Gastroesophageal sphincter (tissue), 4 donors: ENCODE measurements at regions not wholly inside any gene's neighbourhood (a gene's known extent, or its start where the extent isn't known, plus 50 kb on each side); places are given as distances from the start of the nearest gene placed in this dataset.

Experiments used
- ATAC-seq: fragments of 150-250 bp; one replicate; pipeline ENCODE4 v1.9.1; 2016; ENCODE audit warnings: mild to moderate bottlenecking, moderate library complexity
- H3K27ac ChIP-seq, 4 donors: fragments of 200-600 bp; sonication (generic) in 3 of 4; 1 replicate in 3 of 4; 2 replicates in 1 of 4; pipeline ENCODE4 v1.5.1; 2016 to 2019
- H3K27me3 ChIP-seq: fragments of 200-600 bp; sonication (generic); one replicate; pipeline ENCODE4 v1.5.1; 2019
- H3K36me3 ChIP-seq, 2 donors: fragments of 200-600 bp; sonication (generic); one replicate each; pipeline ENCODE4 v1.5.1; 2019; ENCODE audit warnings: control low read depth in 1 of 2
- H3K4me1 ChIP-seq, 3 donors: fragments of 200-600 bp; sonication (generic); 1 replicate in 2 of 3; 2 replicates in 1 of 3; pipeline ENCODE4 v1.5.1; 2016 to 2019; ENCODE audit warnings: control low read depth in 2 of 3
- H3K4me3 ChIP-seq, 2 donors: fragments of 200-600 bp; sonication (generic); one replicate each; pipeline ENCODE4 v1.5.1; 2019; ENCODE audit warnings: mild to moderate bottlenecking in 1 of 2, moderate library complexity in 1 of 2
- H3K9me3 ChIP-seq, 3 donors: fragments of 200-600 bp; sonication (generic); one replicate each; pipeline ENCODE4 v1.5.1; 2017 to 2019; ENCODE audit warnings: control low read depth in 2 of 3
- EP300 ChIP-seq: sonication (generic); formaldehyde crosslinking; IDR thresholded peaks from one replicate; pipeline ENCODE4 v1.6.1; 2017; ENCODE audit warnings: antibody characterized with exemption, mild to moderate bottlenecking
- POLR2A ChIP-seq, 2 donors: fragments of 450-650 bp; IDR thresholded peaks; one replicate each; pipeline ENCODE4 v1.6.1; 2017; ENCODE audit warnings: antibody characterized with exemption in 2 of 2, mild to moderate bottlenecking in 2 of 2, moderate library complexity in 1 of 2
- POLR2AphosphoS5 ChIP-seq: sonication (generic); formaldehyde crosslinking; IDR thresholded peaks from one replicate; pipeline ENCODE4 v1.6.1; 2017; ENCODE audit warnings: antibody characterized with exemption
- WGBS, 2 donors: methylation state at CpG; one replicate each; pipeline ENCODE4 v1.1.5; 2018; ENCODE audit warnings: low coverage in 1 of 2; 5-methylcytosine and 5-hydroxymethylcytosine counted together
- TF ChIP-seq, protein P1 (sequence below), 4 experiments: fragments of 200-600 bp in 2 of 4; fragments of 450-650 bp in 2 of 4; sonication (generic) in 1 of 4; IDR thresholded peaks; one replicate each; pipeline ENCODE4 v1.5.1; 2017 to 2019; ENCODE audit warnings: antibody characterized with exemption in 4 of 4, mild to moderate bottlenecking in 2 of 4, moderate library complexity in 2 of 4

DNA sequence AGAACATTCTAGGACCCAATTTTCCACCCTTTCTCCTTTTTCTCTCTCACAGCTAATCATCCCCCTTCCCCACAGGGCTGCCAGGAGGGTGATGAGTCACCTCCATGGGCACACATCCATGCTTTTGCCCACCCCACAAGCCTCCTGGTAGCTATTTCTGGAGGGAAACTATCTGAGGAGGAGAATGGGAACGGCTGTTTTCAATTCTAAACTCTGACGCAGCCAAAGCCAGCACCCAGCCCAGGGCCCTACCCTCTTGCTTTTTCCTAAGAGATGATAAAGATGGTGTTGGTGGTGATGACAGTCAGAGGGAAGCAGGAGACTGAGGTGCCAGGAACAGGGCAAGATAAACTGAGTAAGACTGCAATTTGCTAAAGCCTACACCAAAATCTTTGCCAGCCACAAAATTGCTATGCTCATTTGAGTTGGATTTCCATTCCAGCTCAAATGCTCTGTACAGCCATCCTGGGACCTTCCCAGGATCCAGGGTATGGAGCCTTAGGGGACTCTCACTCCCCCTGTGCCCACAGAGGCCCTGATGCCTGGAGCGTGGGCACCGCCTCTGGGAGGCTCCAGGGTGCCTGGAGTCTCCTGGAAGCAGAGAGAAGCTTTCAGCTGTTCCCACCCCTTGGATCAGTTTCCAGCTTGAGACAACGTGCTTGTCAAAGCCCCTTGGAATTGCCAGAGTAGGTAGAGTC is 62.0 kb upstream of the FZD7 start:
- Histone ChIP-seq H3K27me3 (no peaks in the 10 kb centered on the region), H3K4me1 (peaks cover 0 to 23% (median 0%) of the 10 kb centered on the region in 3 donors), H3K36me3 (no peaks in the 10 kb centered on the region), H3K9me3 (no peaks in the 10 kb centered on the region), H3K27ac (peak overlapping the region in 2 of 4 donors; percentile 41 to 65), H3K4me3 (no peak overlapping the region)
- WGBS, 2 donors, result 30 to 49% methylated on average over 2 to 3 of the region's 5 CpGs
- TF ChIP-seq, protein P1, sequence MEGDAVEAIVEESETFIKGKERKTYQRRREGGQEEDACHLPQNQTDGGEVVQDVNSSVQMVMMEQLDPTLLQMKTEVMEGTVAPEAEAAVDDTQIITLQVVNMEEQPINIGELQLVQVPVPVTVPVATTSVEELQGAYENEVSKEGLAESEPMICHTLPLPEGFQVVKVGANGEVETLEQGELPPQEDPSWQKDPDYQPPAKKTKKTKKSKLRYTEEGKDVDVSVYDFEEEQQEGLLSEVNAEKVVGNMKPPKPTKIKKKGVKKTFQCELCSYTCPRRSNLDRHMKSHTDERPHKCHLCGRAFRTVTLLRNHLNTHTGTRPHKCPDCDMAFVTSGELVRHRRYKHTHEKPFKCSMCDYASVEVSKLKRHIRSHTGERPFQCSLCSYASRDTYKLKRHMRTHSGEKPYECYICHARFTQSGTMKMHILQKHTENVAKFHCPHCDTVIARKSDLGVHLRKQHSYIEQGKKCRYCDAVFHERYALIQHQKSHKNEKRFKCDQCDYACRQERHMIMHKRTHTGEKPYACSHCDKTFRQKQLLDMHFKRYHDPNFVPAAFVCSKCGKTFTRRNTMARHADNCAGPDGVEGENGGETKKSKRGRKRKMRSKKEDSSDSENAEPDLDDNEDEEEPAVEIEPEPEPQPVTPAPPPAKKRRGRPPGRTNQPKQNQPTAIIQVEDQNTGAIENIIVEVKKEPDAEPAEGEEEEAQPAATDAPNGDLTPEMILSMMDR (IDR thresholded peaks at IDR 0.05), result no peak
- TF ChIP-seq POLR2A (IDR thresholded peaks at IDR 0.05) (no peak), POLR2AphosphoS5 (no peak), EP300 (no peak)
- ATAC-seq, result peak; percentile 31

DNA sequence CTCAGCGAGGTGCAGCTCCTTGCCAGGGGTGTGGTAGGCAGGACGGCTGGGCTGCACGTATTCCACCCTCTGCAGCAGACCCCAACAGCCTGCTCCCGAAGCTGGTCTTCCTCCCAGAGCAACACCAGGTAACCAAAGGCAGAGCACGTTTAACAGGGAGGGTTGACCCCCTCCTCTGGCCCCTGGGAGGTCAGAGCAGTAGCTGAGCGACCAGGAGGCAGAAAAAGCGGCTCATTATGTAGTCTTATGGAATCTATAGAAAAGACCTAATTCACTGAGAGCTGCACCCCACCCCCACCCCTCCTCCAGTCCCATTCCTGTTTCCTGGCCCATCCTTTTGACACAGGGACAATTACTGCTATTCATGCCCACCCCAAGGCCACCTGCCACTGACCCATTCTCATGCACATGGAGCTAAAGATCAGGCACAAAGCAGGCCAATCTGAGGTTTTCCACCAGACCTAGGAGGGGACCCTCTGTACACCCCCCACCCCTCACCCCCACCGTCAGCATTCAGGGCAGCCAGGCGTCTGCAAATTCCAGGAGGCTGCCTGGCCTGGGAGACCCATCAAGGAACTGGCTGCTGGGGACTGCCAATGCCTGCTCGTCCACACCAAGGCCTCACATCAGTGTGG is 60.9 kb upstream of the FZD7 start:
- H3K27ac ChIP-seq, result no peak overlapping the region
- 93% methylated on average over 3 of the region's 10 CpGs; no CpG with 5 or more reads in 1 of the 2 donors for WGBS, 2 donors
- TF ChIP-seq POLR2A (IDR thresholded peaks at IDR 0.05) (no peak), EP300 (no peak), POLR2AphosphoS5 (no peak)
- TF ChIP-seq, protein P1 (IDR thresholded peaks at IDR 0.05), result no peak
- ATAC-seq, result no peak
- H3K4me3 ChIP-seq, result no peak overlapping the region
- H3K9me3 ChIP-seq, result no peaks in the 10 kb centered on the region
- no peaks in the 10 kb centered on the region for H3K36me3 ChIP-seq
- peaks cover 0 to 23% (median 0%) of the 10 kb centered on the region in 3 donors for H3K4me1 ChIP-seq
- H3K27me3 ChIP-seq, result no peaks in the 10 kb centered on the region

DNA sequence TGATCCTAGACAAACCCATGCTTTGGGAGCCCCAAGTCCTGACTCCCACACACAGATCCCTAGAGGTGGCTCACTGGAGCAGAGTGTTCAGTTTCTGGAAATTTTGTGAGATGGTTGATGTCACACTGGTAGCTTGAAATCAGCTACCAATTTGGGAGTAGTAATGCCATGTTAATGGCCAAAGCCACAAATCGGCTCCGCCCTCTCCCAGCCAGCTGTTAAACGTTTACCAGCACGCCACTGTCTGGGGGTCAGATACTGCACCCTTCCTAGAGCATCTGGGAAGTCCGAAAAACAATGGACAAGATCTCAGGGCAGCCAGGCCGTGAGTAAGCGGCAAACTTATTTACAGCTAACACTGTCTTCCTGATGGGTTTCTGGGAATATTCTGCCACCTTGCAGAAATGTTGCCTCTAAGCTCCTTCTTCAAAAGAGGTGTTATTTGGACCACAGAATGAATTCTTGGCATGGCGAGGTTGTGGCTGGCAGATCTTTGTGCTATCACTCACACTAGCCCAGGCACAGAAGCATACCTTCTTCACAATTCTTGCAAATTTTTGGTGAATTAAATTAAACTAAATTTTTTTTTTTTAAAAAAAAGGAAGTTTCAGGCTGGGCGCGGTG is 60.2 kb upstream of the FZD7 start:
- Histone ChIP-seq H3K4me1 (peaks cover 0 to 23% (median 0%) of the 10 kb centered on the region in 3 donors), H3K9me3 (no peaks in the 10 kb centered on the region), H3K36me3 (no peaks in the 10 kb centered on the region), H3K27me3 (no peaks in the 10 kb centered on the region), H3K27ac (no peak overlapping the region), H3K4me3 (no peak overlapping the region)
- no peak for TF ChIP-seq POLR2A (IDR thresholded peaks at IDR 0.05)
- TF ChIP-seq POLR2AphosphoS5, result no peak
- TF ChIP-seq, protein P1 (IDR thresholded peaks at IDR 0.05), result no peak
- TF ChIP-seq EP300, result no peak
- ATAC-seq, result no peak
- WGBS, 2 donors, result 100% methylated on average over 3 of the region's 10 CpGs

DNA sequence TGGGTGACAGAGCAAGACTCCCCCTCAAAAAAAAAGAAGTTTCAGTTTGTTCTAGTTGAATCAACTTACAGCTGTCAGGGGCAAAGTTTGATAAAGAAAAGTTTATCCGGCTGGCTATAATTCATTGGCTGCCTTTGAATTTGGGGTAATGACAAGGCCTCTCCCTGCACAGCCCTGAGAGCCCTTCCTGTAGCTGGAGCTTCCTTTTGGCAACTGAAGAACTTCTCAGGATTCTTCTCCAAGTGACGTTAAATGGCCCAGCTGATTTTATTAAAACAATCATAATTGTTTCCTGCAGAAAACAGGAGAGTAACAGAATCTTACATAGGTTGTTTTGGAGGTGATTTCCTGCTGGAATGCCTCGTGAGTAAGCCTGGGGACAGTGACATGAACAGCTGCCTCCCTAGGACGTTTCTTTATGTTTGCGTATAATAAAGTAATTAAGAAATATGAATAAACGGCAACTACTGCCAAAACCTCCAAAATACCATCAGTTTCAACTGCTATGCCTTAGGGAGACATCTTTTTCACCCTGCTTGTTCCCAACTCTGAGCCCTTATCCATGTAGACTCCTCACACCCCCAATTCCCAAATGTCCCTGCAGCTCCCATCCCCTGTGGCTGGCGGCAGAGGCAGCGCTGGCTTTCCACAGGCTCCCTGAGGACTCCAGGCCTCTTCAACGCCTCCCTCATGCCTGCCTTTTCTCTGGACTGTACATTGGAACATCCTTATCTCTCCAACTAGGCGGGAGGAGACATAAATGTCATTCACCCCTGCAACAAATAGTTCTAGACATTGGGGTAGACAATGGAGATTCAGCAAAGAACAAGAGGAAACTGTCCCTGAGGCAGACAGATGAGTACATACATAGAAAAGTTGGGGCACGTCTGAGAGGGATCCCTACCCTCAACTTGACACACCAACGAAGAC is 59.2 kb upstream of the FZD7 start:
- Histone ChIP-seq H3K9me3 (no peaks in the 10 kb centered on the region), H3K27me3 (no peaks in the 10 kb centered on the region), H3K4me3 (no peak overlapping the region), H3K36me3 (no peaks in the 10 kb centered on the region), H3K4me1 (peaks cover 0 to 23% (median 0%) of the 10 kb centered on the region in 3 donors), H3K27ac (no peak overlapping the region)
- no peak for TF ChIP-seq POLR2A (IDR thresholded peaks at IDR 0.05)
- TF ChIP-seq, protein P1 (IDR thresholded peaks at IDR 0.05), result no peak
- no peak for TF ChIP-seq EP300
- no peak for TF ChIP-seq POLR2AphosphoS5
- ATAC-seq, result no peak
- WGBS, 2 donors, result 64 to 74% methylated on average over 9 to 12 of the region's 12 CpGs
